ENCODE measurements at regions not wholly inside any gene's neighbourhood (a gene's known extent, or its start where the extent isn't known, plus 50 kb on each side); places are given as distances from the start of the nearest gene placed in this dataset.
"Not testable (repeated sequence)": the region's sequence is repeated elsewhere in the genome, so short reads cannot be mapped to it uniquely, and the experiment has no call there.

GRCh38 chr10:45056806-45057205 lies 56.1 kb downstream of the ZNF22 start:
- not testable (repeated sequence) for H2BK120ac ChIP-seq (ENCODE audit: insufficient read depth, low read length, poor library complexity); H3K27ac ChIP-seq (ENCODE audit: low read depth, low read length); H3K79me2 ChIP-seq (ENCODE audit: control insufficient read depth, insufficient read depth, low read length, poor library complexity); H3K4me3 ChIP-seq (ENCODE audit: low read depth, low read length); H3K79me1 ChIP-seq (ENCODE audit: low read length); H2BK5ac ChIP-seq (ENCODE audit: low read depth, low read length, poor library complexity); H3K14ac ChIP-seq (ENCODE audit: low read length); H3K9me3 ChIP-seq (ENCODE audit: insufficient read depth, low read depth, low read length); H2BK12ac ChIP-seq (ENCODE audit: low read length); H2AFZ ChIP-seq (ENCODE audit: insufficient read depth, low read length, poor library complexity); H4K8ac ChIP-seq (ENCODE audit: low read depth, low read length); H3K36me3 ChIP-seq (ENCODE audit: control insufficient read depth in 1 of 2, insufficient read depth in 2 of 2, low read length in 2 of 2); DNase-seq; H3K4me2 ChIP-seq (ENCODE audit: low read length); H4K12ac ChIP-seq (ENCODE audit: low read depth, low read length); H3K9ac ChIP-seq (ENCODE audit: low read length); H3K23ac ChIP-seq (ENCODE audit: low read length); H3K27me3 ChIP-seq (ENCODE audit: insufficient read depth, low read length); H3K18ac ChIP-seq (ENCODE audit: low read length); H3K4ac ChIP-seq (ENCODE audit: low read depth, low read length); H2AK5ac ChIP-seq (ENCODE audit: low read length); H4K91ac ChIP-seq (ENCODE audit: low read depth, low read length); H3K4me1 ChIP-seq (ENCODE audit: control insufficient read depth in 1 of 2, insufficient read depth in 2 of 2, low read length in 2 of 2)
- no CpG with 5 or more reads among the region's 1 CpG for WGBS (ENCODE audit: extremely low coverage, insufficient coverage, insufficient read length)

GRCh38 chr10:45058580-45058979 lies 57.9 kb downstream of the ZNF22 start:
- Histone ChIP-seq H3K4ac (ENCODE audit: low read depth, low read length) (no peak overlapping the region), H4K8ac (ENCODE audit: low read depth, low read length) (no peak overlapping the region), H2BK120ac (ENCODE audit: insufficient read depth, low read length, poor library complexity) (no peak overlapping the region), H4K12ac (ENCODE audit: low read depth, low read length) (no peak overlapping the region), H3K23ac (ENCODE audit: low read length) (no peak overlapping the region), H3K4me3 (ENCODE audit: low read depth, low read length) (no peak overlapping the region), H3K79me2 (ENCODE audit: control insufficient read depth, insufficient read depth, low read length, poor library complexity) (no peaks in the 10 kb centered on the region), H3K9me3 (ENCODE audit: insufficient read depth, low read depth, low read length) (no peaks in the 10 kb centered on the region), H2BK12ac (ENCODE audit: low read length) (no peak overlapping the region), H3K27me3 (ENCODE audit: insufficient read depth, low read length) (no peaks in the 10 kb centered on the region), H2BK5ac (ENCODE audit: low read depth, low read length, poor library complexity) (no peak overlapping the region), H3K14ac (ENCODE audit: low read length) (no peak overlapping the region), H3K79me1 (ENCODE audit: low read length) (no peaks in the 10 kb centered on the region), H3K18ac (ENCODE audit: low read length) (no peak overlapping the region), H2AFZ (ENCODE audit: insufficient read depth, low read length, poor library complexity) (no peak overlapping the region), H3K4me2 (ENCODE audit: low read length) (no peak overlapping the region), H3K9ac (ENCODE audit: low read length) (no peak overlapping the region), H3K36me3 (ENCODE audit: control insufficient read depth in 1 of 2, insufficient read depth in 2 of 2, low read length in 2 of 2) (no peaks in the 10 kb centered on the region), H4K91ac (ENCODE audit: low read depth, low read length) (no peak overlapping the region), H2AK5ac (ENCODE audit: low read length) (no peak overlapping the region), H3K27ac (ENCODE audit: low read depth, low read length) (no peak overlapping the region), H3K4me1 (ENCODE audit: control insufficient read depth in 1 of 2, insufficient read depth in 2 of 2, low read length in 2 of 2) (no peaks in the 10 kb centered on the region)
- no peak for DNase-seq
- WGBS (ENCODE audit: extremely low coverage, insufficient coverage, insufficient read length), result no CpG with 5 or more reads among the region's 1 CpG

DNA sequence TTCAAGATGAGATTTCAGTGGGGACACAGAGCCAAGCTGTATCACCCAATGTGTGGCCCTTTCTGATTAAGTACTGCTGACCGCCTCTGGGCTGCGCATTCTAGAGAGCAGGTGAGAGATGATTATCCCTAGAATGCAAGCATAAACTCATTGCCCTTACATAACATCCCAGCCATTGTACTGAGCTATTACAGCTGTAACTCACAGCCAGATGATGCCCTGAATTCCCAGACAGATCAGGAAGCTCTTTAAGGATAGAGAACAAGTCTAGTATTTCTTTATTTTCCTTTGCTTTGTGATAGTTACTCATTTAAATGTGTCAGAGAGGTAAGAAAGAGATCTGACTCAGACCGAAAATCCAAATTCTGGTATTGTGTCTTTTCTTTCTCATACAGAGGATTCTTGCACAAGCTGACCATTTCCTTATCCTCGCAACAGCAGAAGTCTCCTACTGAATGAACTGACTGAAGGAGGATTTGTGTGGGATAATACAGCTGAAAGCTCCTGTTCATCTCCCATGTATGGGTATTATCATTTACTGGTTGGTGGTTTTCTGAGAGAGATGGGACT lies 58.4 kb downstream of the ZNF22 start:
- peak in 1 of 2 donors; percentile 7 for DNase-seq
- H4K12ac ChIP-seq (ENCODE audit: low read depth, low read length), result no peak overlapping the region
- no peak overlapping the region for H3K4ac ChIP-seq (ENCODE audit: low read depth, low read length)
- no peak overlapping the region for H3K27ac ChIP-seq (ENCODE audit: low read depth, low read length)
- H2AK5ac ChIP-seq (ENCODE audit: low read length), result no peak overlapping the region
- no peaks in the 10 kb centered on the region for H3K79me2 ChIP-seq (ENCODE audit: control insufficient read depth, insufficient read depth, low read length, poor library complexity)
- H2BK5ac ChIP-seq (ENCODE audit: low read depth, low read length, poor library complexity), result no peak overlapping the region
- no peak overlapping the region for H4K91ac ChIP-seq (ENCODE audit: low read depth, low read length)
- no peak overlapping the region for H3K4me3 ChIP-seq (ENCODE audit: low read depth, low read length)
- no peak overlapping the region for H4K8ac ChIP-seq (ENCODE audit: low read depth, low read length)
- H3K9ac ChIP-seq (ENCODE audit: low read length), result no peak overlapping the region
- no peak overlapping the region for H3K14ac ChIP-seq (ENCODE audit: low read length)
- H3K18ac ChIP-seq (ENCODE audit: low read length), result no peak overlapping the region
- H3K4me2 ChIP-seq (ENCODE audit: low read length), result no peak overlapping the region
- no peaks in the 10 kb centered on the region for H3K36me3 ChIP-seq (ENCODE audit: control insufficient read depth in 1 of 2, insufficient read depth in 2 of 2, low read length in 2 of 2)
- no peak overlapping the region for H2BK12ac ChIP-seq (ENCODE audit: low read length)
- H3K4me1 ChIP-seq (ENCODE audit: control insufficient read depth in 1 of 2, insufficient read depth in 2 of 2, low read length in 2 of 2), result no peaks in the 10 kb centered on the region
- no peak overlapping the region for H2BK120ac ChIP-seq (ENCODE audit: insufficient read depth, low read length, poor library complexity)
- H3K79me1 ChIP-seq (ENCODE audit: low read length), result no peaks in the 10 kb centered on the region
- no peaks in the 10 kb centered on the region for H3K9me3 ChIP-seq (ENCODE audit: insufficient read depth, low read depth, low read length)
- no peaks in the 10 kb centered on the region for H3K27me3 ChIP-seq (ENCODE audit: insufficient read depth, low read length)
- no peak overlapping the region for H3K23ac ChIP-seq (ENCODE audit: low read length)
- WGBS (ENCODE audit: extremely low coverage, insufficient coverage, insufficient read length), result no CpG with 5 or more reads among the region's 4 CpGs
- no peak overlapping the region for H2AFZ ChIP-seq (ENCODE audit: insufficient read depth, low read length, poor library complexity)

GRCh38 chr10:45059632-45060031 lies 58.9 kb downstream of the ZNF22 start:
- H2BK5ac ChIP-seq (ENCODE audit: low read depth, low read length, poor library complexity), result no peak overlapping the region
- H3K4me1 ChIP-seq (ENCODE audit: control insufficient read depth in 1 of 2, insufficient read depth in 2 of 2, low read length in 2 of 2), result no peaks in the 10 kb centered on the region
- no peak overlapping the region for H4K91ac ChIP-seq (ENCODE audit: low read depth, low read length)
- H3K79me1 ChIP-seq (ENCODE audit: low read length), result no peaks in the 10 kb centered on the region
- no peak overlapping the region for H3K4ac ChIP-seq (ENCODE audit: low read depth, low read length)
- no peak overlapping the region for H3K27ac ChIP-seq (ENCODE audit: low read depth, low read length)
- H3K23ac ChIP-seq (ENCODE audit: low read length), result no peak overlapping the region
- DNase-seq, result no peak
- H3K36me3 ChIP-seq (ENCODE audit: control insufficient read depth in 1 of 2, insufficient read depth in 2 of 2, low read length in 2 of 2), result no peaks in the 10 kb centered on the region
- H3K79me2 ChIP-seq (ENCODE audit: control insufficient read depth, insufficient read depth, low read length, poor library complexity), result no peaks in the 10 kb centered on the region
- H3K18ac ChIP-seq (ENCODE audit: low read length), result no peak overlapping the region
- H3K27me3 ChIP-seq (ENCODE audit: insufficient read depth, low read length), result no peaks in the 10 kb centered on the region
- H3K9me3 ChIP-seq (ENCODE audit: insufficient read depth, low read depth, low read length), result no peaks in the 10 kb centered on the region
- H2BK12ac ChIP-seq (ENCODE audit: low read length), result no peak overlapping the region
- no peak overlapping the region for H2AFZ ChIP-seq (ENCODE audit: insufficient read depth, low read length, poor library complexity)
- no peak overlapping the region for H4K12ac ChIP-seq (ENCODE audit: low read depth, low read length)
- H3K14ac ChIP-seq (ENCODE audit: low read length), result no peak overlapping the region
- no peak overlapping the region for H4K8ac ChIP-seq (ENCODE audit: low read depth, low read length)
- no CpG with 5 or more reads among the region's 2 CpGs for whole genome bisulfite sequencing (ENCODE audit: extremely low coverage, insufficient coverage, insufficient read length)
- no peak overlapping the region for H3K4me2 ChIP-seq (ENCODE audit: low read length)
- no peak overlapping the region for H3K4me3 ChIP-seq (ENCODE audit: low read depth, low read length)
- H3K9ac ChIP-seq (ENCODE audit: low read length), result no peak overlapping the region
- H2AK5ac ChIP-seq (ENCODE audit: low read length), result no peak overlapping the region
- H2BK120ac ChIP-seq (ENCODE audit: insufficient read depth, low read length, poor library complexity), result no peak overlapping the region
